Right renal pelvis (tissue), 4 donors: ENCODE measurements at regions not wholly inside any gene's neighbourhood (a gene's known extent, or its start where the extent isn't known, plus 50 kb on each side); places are given as distances from the start of the nearest gene placed in this dataset.
"Not testable (repeated sequence)": the region's sequence is repeated elsewhere in the genome, so short reads cannot be mapped to it uniquely, and the experiment has no call there.

Experiments
- DNase-seq, 4 donors: peaks; one replicate each; pipeline ENCODE4 v3.0.0-alpha.2; 2013; ENCODE audit warnings: low read depth in 4 of 4, low spot score in 3 of 4, missing footprints in 1 of 4

DNA sequence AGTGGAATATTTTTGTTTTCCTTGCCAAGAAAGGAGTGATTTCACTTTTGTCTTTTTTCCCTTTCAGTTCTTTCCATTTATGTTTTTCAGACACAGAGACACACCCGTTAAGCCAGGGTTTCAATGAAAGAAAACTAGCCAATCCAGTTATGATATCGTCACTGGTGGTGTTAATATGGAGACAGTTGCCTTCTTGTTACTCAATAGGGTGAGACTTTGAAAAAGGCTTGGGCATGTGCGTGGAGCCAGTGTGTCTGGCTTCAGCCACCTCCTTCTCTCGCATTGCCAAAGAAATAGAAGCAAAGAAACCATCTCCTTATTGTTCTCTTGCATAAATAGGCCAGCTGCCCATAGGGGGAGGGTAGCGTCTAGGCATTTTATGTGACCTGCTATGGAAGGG, 84.1 kb upstream of the DLX6 start:
- DNase-seq = no peak

- DNase-seq = no peak
Measured at GRCh38 chr7:96921771-96922170, 83.6 kb upstream of the DLX6 start.

DNA sequence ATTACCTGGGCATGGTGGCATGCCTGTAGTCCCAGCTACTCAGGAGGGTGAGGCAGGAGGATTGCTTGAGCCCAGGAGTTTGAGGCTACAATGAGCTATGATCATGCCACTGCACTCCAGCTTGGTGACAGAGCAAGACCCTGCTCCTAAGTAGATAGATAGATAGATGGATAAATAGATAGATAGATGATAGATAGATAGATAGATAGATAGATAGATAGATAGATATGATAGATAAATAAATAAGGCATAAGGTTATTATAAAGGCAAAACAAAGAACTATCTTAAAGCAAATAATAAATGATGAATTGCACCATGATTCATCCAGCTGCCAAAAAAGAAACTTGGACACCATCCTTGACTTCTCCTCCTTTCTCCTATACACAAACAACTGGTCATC, 82.0 kb upstream of the DLX6 start:
- DNase-seq = not testable (repeated sequence)

DNA sequence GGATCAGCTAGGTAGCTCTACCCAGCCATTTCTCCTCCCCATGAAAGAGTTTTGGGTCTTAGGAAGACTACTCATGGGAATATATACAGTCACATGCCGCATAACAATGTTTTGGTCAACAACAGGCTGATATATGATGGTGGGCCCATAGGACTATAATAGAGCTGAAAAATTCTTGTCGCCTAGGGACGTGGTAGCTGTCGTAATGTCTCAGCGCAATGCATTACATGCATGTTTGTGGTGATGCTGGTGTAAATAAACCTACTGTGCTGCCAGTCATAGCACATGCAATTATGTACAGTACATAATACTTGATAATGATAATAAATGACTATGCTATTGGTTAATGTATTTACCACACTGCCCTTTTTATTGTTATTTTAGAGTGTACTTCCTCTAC, 78.2 kb upstream of the DLX6 start:
- no peak for DNase-seq

GRCh38 chr7:96928965-96929364, 76.4 kb upstream of the DLX6 start:
- DNase-seq = no peak

- no peak for DNase-seq
Measured at GRCh38 chr7:96931891-96932290, 73.5 kb upstream of the DLX6 start.

GRCh38 chr7:96933067-96933645, 72.2 kb upstream of the DLX6 start:
- DNase-seq = no peak

DNA sequence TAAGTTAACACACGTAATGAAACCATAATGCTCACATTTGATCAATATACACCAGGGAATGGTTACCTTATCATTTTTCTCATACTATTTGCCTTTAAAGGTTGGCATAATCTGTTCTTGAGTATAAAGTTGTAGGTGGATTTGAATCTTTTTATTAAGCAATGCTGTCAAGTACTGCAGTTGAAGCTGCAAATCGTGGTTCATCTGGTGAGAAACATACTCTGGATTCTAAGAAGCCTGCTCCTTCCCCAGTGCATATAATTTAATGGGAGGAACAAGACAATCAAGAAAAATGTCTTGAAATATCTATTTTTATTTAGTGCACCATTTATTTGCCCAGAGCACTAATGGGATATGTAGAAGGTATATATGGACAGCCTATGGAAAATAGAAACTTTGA, 68.7 kb upstream of the DLX6 start:
- DNase-seq = no peak

DNA sequence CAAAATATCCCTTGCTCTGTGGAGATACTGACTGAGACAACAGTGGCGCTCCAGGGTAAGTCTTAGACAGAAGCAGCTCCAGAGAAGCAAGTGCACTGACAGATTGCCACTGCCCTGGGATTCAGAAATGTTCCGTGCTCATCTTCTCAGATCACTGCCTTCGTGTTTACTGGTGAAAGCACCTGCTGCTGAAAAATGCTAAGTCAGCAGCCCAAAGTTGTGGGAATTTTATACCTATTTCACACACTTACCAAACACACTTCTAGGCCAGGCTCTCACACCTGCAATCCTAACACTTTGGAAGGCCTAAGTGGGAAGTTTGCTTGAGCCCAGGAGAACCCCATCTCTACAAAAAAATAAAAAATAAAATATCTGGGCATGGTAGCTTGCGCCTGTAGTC, 63.2 kb upstream of the DLX6 start:
- DNase-seq = no peak

DNA sequence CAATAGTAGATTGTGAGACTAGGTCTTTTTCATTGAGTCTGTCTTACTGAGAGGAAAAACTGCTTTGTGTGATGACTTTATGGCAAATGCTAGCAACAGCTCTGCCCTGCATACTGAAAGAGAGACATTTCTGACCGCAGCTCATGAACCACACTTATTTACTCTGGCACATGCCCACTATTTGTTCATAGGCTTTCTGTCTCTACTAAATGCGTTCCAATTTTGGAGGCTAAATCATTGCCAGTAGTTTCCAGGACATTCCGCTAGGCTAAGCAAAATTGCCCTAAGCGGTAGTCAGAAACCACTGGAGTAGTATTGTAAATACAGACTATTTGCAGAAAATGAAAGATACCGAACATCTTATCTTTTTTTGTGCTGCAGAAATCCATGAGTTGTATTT, 55.6 kb upstream of the DLX6 start:
- DNase-seq = peak in 1 of 4 donors; percentile 0

DNA sequence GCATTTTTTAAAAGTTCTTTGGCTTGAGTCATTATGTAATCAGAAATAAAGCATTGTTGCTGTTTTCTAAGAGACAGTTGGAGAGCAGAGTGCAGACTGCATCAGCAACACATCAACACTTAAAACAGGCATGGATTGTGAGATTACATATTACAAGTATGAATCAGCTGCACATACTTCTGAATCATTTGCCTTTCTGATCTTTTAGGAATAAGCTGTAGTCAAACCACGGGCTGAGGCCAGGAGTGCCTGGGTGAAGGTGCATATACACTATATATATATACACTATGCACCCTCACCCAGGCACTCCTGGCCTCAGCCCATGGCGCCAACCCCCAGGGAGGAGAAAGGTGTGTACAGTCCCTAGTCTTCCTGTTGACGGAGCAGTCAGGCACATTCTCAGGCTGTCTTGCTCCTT, 52.4 kb upstream of the DLX6 start:
- no peak for DNase-seq

GRCh38 chr7:96953676-96954513, 51.5 kb upstream of the DLX6 start:
- no peak for DNase-seq
